GM18868 (cell line): ENCODE measurements at regions not wholly inside any gene's neighbourhood (a gene's known extent, or its start where the extent isn't known, plus 50 kb on each side); places are given as distances from the start of the nearest gene placed in this dataset.

Experiments used
- ATAC-seq: cut with Tn5 transposase; IDR thresholded peaks from one replicate; pipeline ENCODE4 v1.9.1; 2021; ENCODE audit warnings: mild to moderate bottlenecking, moderate library complexity; ENCODE audit not compliant: unreplicated experiment

DNA sequence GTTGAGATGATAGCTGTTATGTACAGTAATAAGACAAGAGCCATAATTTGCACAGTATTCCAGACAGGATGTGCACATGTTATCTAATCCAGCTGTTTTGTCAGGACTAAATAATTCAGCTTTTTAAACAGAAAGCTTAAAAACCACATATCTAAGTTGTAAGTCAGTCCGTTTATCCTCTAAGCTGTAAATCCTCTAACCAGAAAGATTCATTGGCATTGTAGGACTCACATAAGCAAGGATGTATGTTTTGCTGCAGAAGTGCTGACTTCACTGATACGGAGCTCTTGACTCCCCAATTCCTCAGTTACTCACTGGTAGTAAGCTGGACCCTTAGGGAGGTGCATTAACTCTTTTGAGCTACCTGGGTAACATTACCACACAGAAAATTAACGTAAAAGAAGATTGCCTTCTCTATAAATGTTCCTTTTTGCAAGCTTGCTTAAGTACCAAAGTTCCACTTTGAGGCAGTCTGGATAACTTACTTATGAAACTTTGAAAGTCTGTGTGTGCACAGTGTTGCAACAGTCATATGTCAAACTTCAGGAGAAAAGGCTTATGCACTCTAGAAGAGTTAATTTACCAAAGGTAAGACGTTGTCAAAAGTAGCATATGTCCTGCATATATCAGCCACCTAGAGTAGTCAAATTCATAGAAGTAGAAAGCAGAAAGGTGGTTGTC is 58.3 kb upstream of the MAGEB2 start:
- ATAC-seq: no peak

DNA sequence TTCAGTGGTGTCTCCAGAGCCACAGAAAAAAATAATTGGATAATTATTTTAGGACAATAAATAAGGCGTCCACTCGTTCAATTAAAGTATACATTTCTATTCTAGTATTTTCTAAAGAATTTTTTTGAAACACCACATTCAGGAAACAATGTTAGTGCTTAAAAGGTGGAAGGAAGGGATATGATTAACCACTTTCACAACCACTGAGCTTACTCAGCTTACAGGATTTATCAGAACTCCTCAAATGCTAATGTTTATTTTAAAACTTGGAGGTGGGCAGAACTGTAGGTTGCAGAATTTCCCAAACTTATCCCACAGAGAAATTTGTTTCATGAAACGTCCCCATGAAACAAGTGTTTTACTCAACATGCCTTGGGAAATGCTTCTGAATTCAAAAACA is 54.3 kb upstream of the MAGEB2 start:
- no peak for ATAC-seq
